ENCODE measurements at regions not wholly inside any gene's neighbourhood (a gene's known extent, or its start where the extent isn't known, plus 50 kb on each side); places are given as distances from the start of the nearest gene placed in this dataset.

DNA sequence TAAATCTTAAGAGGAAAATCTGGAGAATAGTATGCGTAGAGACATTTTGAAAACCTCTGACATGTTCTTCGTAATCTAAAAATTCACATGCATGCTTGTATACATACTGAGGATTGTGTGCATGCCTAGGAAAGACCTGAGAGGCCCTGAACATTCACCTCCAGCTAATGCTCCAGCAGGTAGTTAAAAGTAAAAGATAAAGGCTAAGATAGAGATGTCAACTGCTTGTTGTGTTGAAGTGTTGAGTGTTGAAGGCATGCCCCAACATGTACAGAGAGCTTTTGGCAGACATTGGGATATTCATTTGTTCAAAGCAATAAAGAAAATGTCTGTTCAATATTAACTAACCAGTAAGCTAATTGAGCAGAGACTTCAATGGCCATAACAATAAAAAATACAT lies 118.6 kb upstream of the SYT1 start:
- no peak for TF ChIP-seq GATA3 (IDR thresholded peaks at IDR 0.05; ENCODE audit: low read depth, low read length)
- TF ChIP-seq GATA2 (IDR thresholded peaks at IDR 0.05; ENCODE audit: low read depth, low read length) = no peak
